ENCODE measurements at regions not wholly inside any gene's neighbourhood (a gene's known extent, or its start where the extent isn't known, plus 50 kb on each side); places are given as distances from the start of the nearest gene placed in this dataset.

DNA sequence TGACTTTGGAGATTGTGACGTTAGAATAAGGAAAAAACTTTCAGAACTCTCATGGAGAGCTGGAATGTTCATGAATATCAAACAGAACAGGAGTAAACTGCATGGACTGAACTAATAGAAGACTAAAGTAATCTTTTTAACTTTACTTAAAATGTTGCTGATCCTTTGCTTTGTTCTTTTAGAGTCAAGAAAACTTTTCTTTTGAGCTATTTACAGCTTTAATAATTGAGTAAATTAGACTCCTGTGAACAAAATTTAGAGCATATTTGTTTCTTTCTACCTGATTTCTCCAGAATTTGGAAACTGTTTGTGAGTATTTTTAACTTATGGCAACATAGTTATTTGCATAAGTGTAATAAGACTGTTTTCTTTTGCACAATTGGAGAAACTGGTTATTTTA, 146.3 kb downstream of the CDCA7 start:
- no peak overlapping the region for H3K56ac ChIP-seq (replicated peaks; ENCODE audit: insufficient read length, low read depth, low read length)

More for the DNA sequence above, 146.3 kb downstream of the CDCA7 start:
- Histone ChIP-seq H3K27ac (ENCODE audit: low read depth, low read length) (no peak overlapping the region), H4K5ac (ENCODE audit: insufficient read length, low read depth, low read length) (no peak overlapping the region), H2AFZ (ENCODE audit: low read length) (no peak overlapping the region), H3K23me2 (ENCODE audit: low read depth, low read length) (no peaks in the 10 kb centered on the region), H3K18ac (ENCODE audit: extremely low read depth, low read length) (no peak overlapping the region), H3K14ac (ENCODE audit: insufficient read length) (no peak overlapping the region), H2BK120ac (replicated peaks; ENCODE audit: low read depth, low read length) (no peak overlapping the region), H3K27me3 (replicated peaks in 1 of 4; ENCODE audit: control insufficient read depth in 3 of 4, extremely low read depth in 1 of 4, insufficient read depth in 3 of 4, low read length in 3 of 4) (no peaks in the 10 kb centered on the region), H2BK5ac (ENCODE audit: low read depth, low read length) (no peak overlapping the region), H3K23ac (ENCODE audit: insufficient read length) (no peak overlapping the region), H4K91ac (replicated peaks; ENCODE audit: insufficient read length, low read length) (no peak overlapping the region), H4K8ac (ENCODE audit: extremely low read depth, insufficient read depth, low read length) (no peak overlapping the region), H3K4me3 (ENCODE audit: extremely low read depth in 1 of 4, insufficient read depth in 2 of 4, low read depth in 3 of 4, low read length in 4 of 4) (no peak overlapping the region; a peak in 1 of 8 replicates), H3K4me2 (ENCODE audit: insufficient read depth in 1 of 2, low read depth in 2 of 2, low read length in 2 of 2) (no peak overlapping the region), H3K79me2 (ENCODE audit: control insufficient read depth in 1 of 2, insufficient read depth in 2 of 2, low read length in 2 of 2) (no peaks in the 10 kb centered on the region), H2BK15ac (ENCODE audit: low read length) (no peak overlapping the region), H2AK5ac (ENCODE audit: low read depth, low read length) (no peak overlapping the region), H2BK12ac (ENCODE audit: low read depth, low read length) (no peak overlapping the region), H3K4me1 (replicated peaks in 1 of 4; ENCODE audit: control insufficient read depth in 3 of 4, insufficient read depth in 4 of 4, low read length in 3 of 4) (no peaks in the 10 kb centered on the region), H3K9ac (replicated peaks in 1 of 4; ENCODE audit: extremely low read depth in 1 of 4, low read depth in 3 of 4, low read length in 3 of 4) (no peak overlapping the region), H2BK20ac (ENCODE audit: low read length) (no peak overlapping the region), H3K36me3 (ENCODE audit: control insufficient read depth in 2 of 4, insufficient read depth in 4 of 4, low read length in 3 of 4) (no peaks in the 10 kb centered on the region; a peak in 1 of 8 replicates), H4K20me1 (replicated peaks in 1 of 2; ENCODE audit: control insufficient read depth in 1 of 2, insufficient read depth in 2 of 2, low read length in 2 of 2) (no peaks in the 10 kb centered on the region), H3K4ac (replicated peaks; ENCODE audit: insufficient read length, low read depth, low read length) (no peak overlapping the region), H3K79me1 (ENCODE audit: low read depth, low read length) (no peaks in the 10 kb centered on the region), H3K9me3 (ENCODE audit: insufficient read depth in 2 of 2, low read depth in 1 of 2, low read length in 1 of 2) (peaks cover 5 to 17% of the 10 kb centered on the region in 2 experiments)
- WGBS, 2 experiments (ENCODE audit: extremely low coverage in 1 of 2, insufficient coverage in 1 of 2, insufficient read length in 1 of 2, insufficient replicate concordance in 2 of 2, low coverage in 1 of 2, low lambda C conversion rate in 2 of 2, missing lambda C conversion rate in 1 of 2): 91% methylated on average over 1 of the region's 1 CpG; no CpG with 5 or more reads in 1 of the 2 experiments
- no peak for FAIRE-seq
- ChIA-PET CTCF (ENCODE audit: partially characterized antibody) (no interaction called here), POLR2A (ENCODE audit: partially characterized antibody) (no interaction called here)
- no peak for DNase-seq (ENCODE audit: low read depth in 1 of 2, low spot score in 2 of 2)
- TF ChIP-seq PHF8 (conservative IDR thresholded peaks at IDR 0.05; ENCODE audit: low read depth, low read length) (no peak), TAF1 (IDR thresholded peaks at IDR 0.05; ENCODE audit: low read depth, low read length) (no peak), JUN (IDR thresholded peaks at IDR 0.05; ENCODE audit: low read depth, low read length) (no peak)
